Vagina (tissue), 2 donors: ENCODE measurements at regions not wholly inside any gene's neighbourhood (a gene's known extent, or its start where the extent isn't known, plus 50 kb on each side); places are given as distances from the start of the nearest gene placed in this dataset.

Experiments used
- CTCF ChIP-seq, 3 experiments: fragments of 450-650 bp in 2 of 3; fragments of 200-600 bp in 1 of 3; sonication (generic) in 1 of 3; IDR thresholded peaks; one replicate each; pipeline ENCODE4 v1.5.1; 2017 to 2019; ENCODE audit warnings: antibody characterized with exemption in 3 of 3, mild to moderate bottlenecking in 2 of 3, moderate library complexity in 2 of 3
- POLR2A ChIP-seq, 2 donors: fragments of 450-650 bp; IDR thresholded peaks; one replicate each; pipeline ENCODE4 v1.6.1; 2017; ENCODE audit warnings: antibody characterized with exemption in 2 of 2, mild to moderate bottlenecking in 2 of 2, moderate library complexity in 2 of 2
- POLR2AphosphoS5 ChIP-seq, 2 donors: sonication (generic); formaldehyde crosslinking; IDR thresholded peaks; one replicate each; pipeline ENCODE4 v1.9.0; 2017; ENCODE audit warnings: antibody characterized with exemption in 2 of 2, mild to moderate bottlenecking in 2 of 2, low read depth in 1 of 2; ENCODE audit not compliant: insufficient read depth in 1 of 2

- TF ChIP-seq POLR2AphosphoS5 (IDR thresholded peaks at IDR 0.05; ENCODE audit: insufficient read depth in 1 of 2, low read depth in 1 of 2) = no peak
- TF ChIP-seq CTCF (IDR thresholded peaks at IDR 0.05) = no peak
- TF ChIP-seq POLR2A (IDR thresholded peaks at IDR 0.05) = no peak
These were observed 175.8 kb upstream of the ZSWIM2 start for GRCh38 chr2:187024739-187025138.
